ENCODE measurements at regions not wholly inside any gene's neighbourhood (a gene's known extent, or its start where the extent isn't known, plus 50 kb on each side); places are given as distances from the start of the nearest gene placed in this dataset.

GRCh38 chr12:60415351-60415750 is 819.5 kb downstream of the SLC16A7 start:
- no peaks in the 10 kb centered on the region for H3K4me1 ChIP-seq
- 74 to 90% methylated on average over 1 of the region's 1 CpG for WGBS, 2 donors
- intact Hi-C loops (cut with DNase I): no loop called here
- H3K9me3 ChIP-seq: peaks cover 0 to 11% (median 0%) of the 10 kb centered on the region in 3 donors
- no peak for TF ChIP-seq CTCF (IDR thresholded peaks at IDR 0.05)
- no peak for TF ChIP-seq POLR2A (IDR thresholded peaks at IDR 0.05)
- H3K36me3 ChIP-seq: no peaks in the 10 kb centered on the region
- H3K27ac ChIP-seq: no peak overlapping the region
- H3K4me3 ChIP-seq: no peak overlapping the region
- H3K27me3 ChIP-seq: no peaks in the 10 kb centered on the region
- DNase-seq: no peak

- no peaks in the 10 kb centered on the region for H3K27me3 ChIP-seq
- no peaks in the 10 kb centered on the region for H3K4me1 ChIP-seq
- no peak for DNase-seq
- TF ChIP-seq CTCF (IDR thresholded peaks at IDR 0.05) (no peak), POLR2A (IDR thresholded peaks at IDR 0.05) (no peak)
- no peak overlapping the region for H3K4me3 ChIP-seq
- H3K9me3 ChIP-seq: peaks cover 0 to 10% (median 0%) of the 10 kb centered on the region in 3 donors
- WGBS, 2 donors: 59 to 80% methylated on average over 2 of the region's 2 CpGs
- no peak overlapping the region for H3K27ac ChIP-seq
- intact Hi-C loops (cut with DNase I): no loop called here
- H3K36me3 ChIP-seq: no peaks in the 10 kb centered on the region
Observed at GRCh38 chr12:60419986-60420385, 824.2 kb downstream of the SLC16A7 start.

- intact Hi-C loops (cut with DNase I): no loop called here
- H3K9me3 ChIP-seq: no peaks in the 10 kb centered on the region
- TF ChIP-seq CTCF (IDR thresholded peaks at IDR 0.05) (no peak), POLR2A (IDR thresholded peaks at IDR 0.05) (no peak)
- WGBS, 2 donors: 81 to 96% methylated on average over 1 of the region's 1 CpG
- H3K4me1 ChIP-seq: no peaks in the 10 kb centered on the region
- H3K36me3 ChIP-seq: no peaks in the 10 kb centered on the region
- H3K4me3 ChIP-seq: no peak overlapping the region
- H3K27me3 ChIP-seq: no peaks in the 10 kb centered on the region
- DNase-seq: no peak
- no peak overlapping the region for H3K27ac ChIP-seq
Observed at GRCh38 chr12:60421741-60422140, 825.9 kb downstream of the SLC16A7 start.

GRCh38 chr12:60437297-60437696 is 841.5 kb downstream of the SLC16A7 start:
- Histone ChIP-seq H3K36me3 (no peaks in the 10 kb centered on the region), H3K4me3 (no peak overlapping the region), H3K27ac (no peak overlapping the region), H3K27me3 (no peaks in the 10 kb centered on the region), H3K9me3 (no peaks in the 10 kb centered on the region), H3K4me1 (no peaks in the 10 kb centered on the region)
- DNase-seq: no peak
- TF ChIP-seq POLR2A (IDR thresholded peaks at IDR 0.05): no peak
- TF ChIP-seq CTCF (IDR thresholded peaks at IDR 0.05): no peak
- intact Hi-C loops (cut with DNase I): no loop called here
- 71% methylated on average over 1 of the region's 1 CpG for WGBS, 2 donors

GRCh38 chr12:60441577-60441976 is 845.7 kb downstream of the SLC16A7 start:
- Histone ChIP-seq H3K27me3 (no peaks in the 10 kb centered on the region), H3K27ac (no peak overlapping the region), H3K4me3 (no peak overlapping the region), H3K4me1 (no peaks in the 10 kb centered on the region), H3K9me3 (no peaks in the 10 kb centered on the region), H3K36me3 (no peaks in the 10 kb centered on the region)
- TF ChIP-seq CTCF (IDR thresholded peaks at IDR 0.05) (no peak), POLR2A (IDR thresholded peaks at IDR 0.05) (no peak)
- 56 to 66% methylated on average over 4 of the region's 4 CpGs for WGBS, 2 donors
- no peak for DNase-seq
- intact Hi-C loops (cut with DNase I): no loop called here
